ENCODE measurements at regions not wholly inside any gene's neighbourhood (a gene's known extent, or its start where the extent isn't known, plus 50 kb on each side); places are given as distances from the start of the nearest gene placed in this dataset.

DNA sequence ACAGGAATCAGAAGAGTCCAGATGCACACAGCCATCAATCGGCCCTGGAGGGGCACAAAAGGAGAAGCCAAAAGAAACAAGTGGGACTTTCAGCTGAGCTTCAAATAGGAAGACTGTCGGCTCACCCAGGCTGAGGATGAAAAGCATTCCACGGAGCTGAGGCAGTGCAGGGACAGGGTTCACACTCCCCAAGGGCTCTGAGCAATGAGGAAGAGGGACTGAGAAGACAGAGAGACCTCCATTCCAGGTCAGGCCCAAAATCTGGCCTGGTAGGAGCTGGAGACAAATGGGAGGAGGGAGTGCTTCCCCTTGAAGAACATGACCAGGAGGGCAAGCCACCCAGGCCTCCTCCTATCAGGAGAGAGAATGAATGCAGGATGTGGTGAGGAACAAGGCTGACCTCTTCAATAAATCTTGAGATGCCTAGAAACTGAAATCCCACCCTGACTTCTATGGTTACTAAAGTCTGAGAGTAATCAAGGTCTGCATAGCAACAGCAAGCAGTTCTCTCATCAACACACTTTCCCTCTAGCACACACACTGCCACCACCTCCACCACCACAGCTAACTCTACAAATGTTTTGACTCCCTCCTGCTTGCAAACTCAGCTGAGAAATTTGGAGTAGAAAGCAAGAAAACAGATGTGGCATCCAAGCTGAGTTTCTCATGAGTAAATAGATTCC lies 434.4 kb downstream of the TNS1 start:
- Histone ChIP-seq H3K4me2 (ENCODE audit: control insufficient read depth, insufficient read depth) (no peak overlapping the region), H3K79me2 (ENCODE audit: control insufficient read depth, insufficient read depth, low read length) (no peaks in the 10 kb centered on the region), H3K9me3 (replicated peaks; ENCODE audit: control insufficient read depth, insufficient read depth, low read length) (no peaks in the 10 kb centered on the region), H2AFZ (ENCODE audit: control insufficient read depth, low read depth, low read length) (no peak overlapping the region), H3K36me3 (ENCODE audit: control insufficient read depth in 2 of 2, insufficient read depth in 2 of 2, low read length in 1 of 2) (no peaks in the 10 kb centered on the region), H3K4me1 (ENCODE audit: control insufficient read depth, insufficient read depth, low read length) (no peaks in the 10 kb centered on the region), H3K4me3 (no peak overlapping the region), H3K9ac (ENCODE audit: control insufficient read depth, insufficient read depth, low read length) (no peak overlapping the region), H4K20me1 (ENCODE audit: control insufficient read depth, insufficient read depth) (no peaks in the 10 kb centered on the region), H3K27ac (ENCODE audit: control insufficient read depth, insufficient read depth) (no peak overlapping the region), H3K27me3 (replicated peaks in 1 of 2; ENCODE audit: control insufficient read depth in 2 of 2, insufficient read depth in 2 of 2, low read length in 1 of 2) (no peaks in the 10 kb centered on the region; a peak in 1 of 4 replicates)
- SMC1A ChIA-PET (ENCODE audit: uncharacterized antibody, unreplicated experiment), result no interaction called here
- no TSS peak for BruUV-seq (replicated peaks)
- POLR2A ChIA-PET, result no interaction called here
- RAD21 ChIA-PET (ENCODE audit: unreplicated experiment), result no interaction called here
- 32% methylated on average over 3 of the region's 3 CpGs for WGBS (ENCODE audit: insufficient coverage, insufficient replicate concordance, low lambda C conversion rate, missing lambda C conversion rate)
- no peak for TF ChIP-seq BCL11A (IDR thresholded peaks at IDR 0.05; ENCODE audit: low read depth, low read length)
- TF ChIP-seq, protein P1, sequence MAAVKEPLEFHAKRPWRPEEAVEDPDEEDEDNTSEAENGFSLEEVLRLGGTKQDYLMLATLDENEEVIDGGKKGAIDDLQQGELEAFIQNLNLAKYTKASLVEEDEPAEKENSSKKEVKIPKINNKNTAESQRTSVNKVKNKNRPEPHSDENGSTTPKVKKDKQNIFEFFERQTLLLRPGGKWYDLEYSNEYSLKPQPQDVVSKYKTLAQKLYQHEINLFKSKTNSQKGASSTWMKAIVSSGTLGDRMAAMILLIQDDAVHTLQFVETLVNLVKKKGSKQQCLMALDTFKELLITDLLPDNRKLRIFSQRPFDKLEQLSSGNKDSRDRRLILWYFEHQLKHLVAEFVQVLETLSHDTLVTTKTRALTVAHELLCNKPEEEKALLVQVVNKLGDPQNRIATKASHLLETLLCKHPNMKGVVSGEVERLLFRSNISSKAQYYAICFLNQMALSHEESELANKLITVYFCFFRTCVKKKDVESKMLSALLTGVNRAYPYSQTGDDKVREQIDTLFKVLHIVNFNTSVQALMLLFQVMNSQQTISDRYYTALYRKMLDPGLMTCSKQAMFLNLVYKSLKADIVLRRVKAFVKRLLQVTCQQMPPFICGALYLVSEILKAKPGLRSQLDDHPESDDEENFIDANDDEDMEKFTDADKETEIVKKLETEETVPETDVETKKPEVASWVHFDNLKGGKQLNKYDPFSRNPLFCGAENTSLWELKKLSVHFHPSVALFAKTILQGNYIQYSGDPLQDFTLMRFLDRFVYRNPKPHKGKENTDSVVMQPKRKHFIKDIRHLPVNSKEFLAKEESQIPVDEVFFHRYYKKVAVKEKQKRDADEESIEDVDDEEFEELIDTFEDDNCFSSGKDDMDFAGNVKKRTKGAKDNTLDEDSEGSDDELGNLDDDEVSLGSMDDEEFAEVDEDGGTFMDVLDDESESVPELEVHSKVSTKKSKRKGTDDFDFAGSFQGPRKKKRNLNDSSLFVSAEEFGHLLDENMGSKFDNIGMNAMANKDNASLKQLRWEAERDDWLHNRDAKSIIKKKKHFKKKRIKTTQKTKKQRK (IDR thresholded peaks at IDR 0.05; ENCODE audit: low read depth, low read length), result no peak
- no peak for TF ChIP-seq TAF1 (IDR thresholded peaks at IDR 0.05; ENCODE audit: borderline replicate concordance, low read depth, low read length)
- no peak for TF ChIP-seq FOXK2 (IDR thresholded peaks at IDR 0.05)
- TF ChIP-seq EED (IDR thresholded peaks at IDR 0.05; ENCODE audit: low read depth), result no peak
- TF ChIP-seq SP1 (IDR thresholded peaks at IDR 0.05; ENCODE audit: low read depth, low read length), result no peak
- no peak for TF ChIP-seq PML (IDR thresholded peaks at IDR 0.05; ENCODE audit: low read length)
- TF ChIP-seq HDGF (IDR thresholded peaks at IDR 0.05), result no peak
- TF ChIP-seq CBFB (IDR thresholded peaks at IDR 0.05; ENCODE audit: low read depth), result no peak
- no peak for TF ChIP-seq ZNF217 (IDR thresholded peaks at IDR 0.05)
- no peak for TF ChIP-seq MTA3 (IDR thresholded peaks at IDR 0.05; ENCODE audit: borderline replicate concordance, low read length)
- TF ChIP-seq, protein P2, sequence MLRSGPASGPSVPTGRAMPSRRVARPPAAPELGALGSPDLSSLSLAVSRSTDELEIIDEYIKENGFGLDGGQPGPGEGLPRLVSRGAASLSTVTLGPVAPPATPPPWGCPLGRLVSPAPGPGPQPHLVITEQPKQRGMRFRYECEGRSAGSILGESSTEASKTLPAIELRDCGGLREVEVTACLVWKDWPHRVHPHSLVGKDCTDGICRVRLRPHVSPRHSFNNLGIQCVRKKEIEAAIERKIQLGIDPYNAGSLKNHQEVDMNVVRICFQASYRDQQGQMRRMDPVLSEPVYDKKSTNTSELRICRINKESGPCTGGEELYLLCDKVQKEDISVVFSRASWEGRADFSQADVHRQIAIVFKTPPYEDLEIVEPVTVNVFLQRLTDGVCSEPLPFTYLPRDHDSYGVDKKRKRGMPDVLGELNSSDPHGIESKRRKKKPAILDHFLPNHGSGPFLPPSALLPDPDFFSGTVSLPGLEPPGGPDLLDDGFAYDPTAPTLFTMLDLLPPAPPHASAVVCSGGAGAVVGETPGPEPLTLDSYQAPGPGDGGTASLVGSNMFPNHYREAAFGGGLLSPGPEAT (IDR thresholded peaks at IDR 0.05; ENCODE audit: low read depth), result no peak
- TF ChIP-seq, protein P3, sequence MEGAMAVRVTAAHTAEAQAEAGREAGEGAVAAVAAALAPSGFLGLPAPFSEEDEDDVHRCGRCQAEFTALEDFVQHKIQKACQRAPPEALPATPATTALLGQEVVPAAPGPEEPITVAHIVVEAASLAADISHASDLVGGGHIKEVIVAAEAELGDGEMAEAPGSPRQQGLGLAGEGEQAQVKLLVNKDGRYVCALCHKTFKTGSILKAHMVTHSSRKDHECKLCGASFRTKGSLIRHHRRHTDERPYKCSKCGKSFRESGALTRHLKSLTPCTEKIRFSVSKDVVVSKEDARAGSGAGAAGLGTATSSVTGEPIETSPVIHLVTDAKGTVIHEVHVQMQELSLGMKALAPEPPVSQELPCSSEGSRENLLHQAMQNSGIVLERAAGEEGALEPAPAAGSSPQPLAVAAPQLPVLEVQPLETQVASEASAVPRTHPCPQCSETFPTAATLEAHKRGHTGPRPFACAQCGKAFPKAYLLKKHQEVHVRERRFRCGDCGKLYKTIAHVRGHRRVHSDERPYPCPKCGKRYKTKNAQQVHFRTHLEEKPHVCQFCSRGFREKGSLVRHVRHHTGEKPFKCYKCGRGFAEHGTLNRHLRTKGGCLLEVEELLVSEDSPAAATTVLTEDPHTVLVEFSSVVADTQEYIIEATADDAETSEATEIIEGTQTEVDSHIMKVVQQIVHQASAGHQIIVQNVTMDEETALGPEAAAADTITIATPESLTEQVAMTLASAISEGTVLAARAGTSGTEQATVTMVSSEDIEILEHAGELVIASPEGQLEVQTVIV (IDR thresholded peaks at IDR 0.05; ENCODE audit: borderline replicate concordance, partially characterized antibody), result no peak
- no peak for TF ChIP-seq MXI1 (IDR thresholded peaks at IDR 0.05; ENCODE audit: low read depth, low read length)
- FAIRE-seq (no peak), ATAC-seq (no peak), DNase-seq (ENCODE audit: low read depth, low spot score) (no peak)
- CTCF ChIA-PET, result no interaction called here
- in situ Hi-C loops (cut with MboI) (no loop called here), intact Hi-C loops (cut with micrococcal nuclease; ENCODE audit: unreplicated experiment) (no loop called here)

Measured in GM12878 (cell line).